SK-N-SH (cell line): ENCODE measurements at regions not wholly inside any gene's neighbourhood (a gene's known extent, or its start where the extent isn't known, plus 50 kb on each side); places are given as distances from the start of the nearest gene placed in this dataset.
A peak's percentile ranks its signal among the peaks of the same experiment; 100 is the strongest.

Experiments used
- CTCF ChIA-PET: fragments of 300-600, 350-600 bp; formaldehyde crosslinking; extraction: SDS; loops from one replicate; lab custom pipeline; 2021; lab: Yijun Ruan, JAX
- POLR2A ChIA-PET: fragments of 350-600 bp; sonication (Branson Sonifier 250); formaldehyde crosslinking; extraction: SDS; loops from one replicate; lab custom pipeline; 2020; ENCODE audit warnings: antibody characterized with exemption, inconsistent platforms; lab: Yijun Ruan, JAX
- DNase-seq: peaks from one replicate; pipeline ENCODE4 v3.0.0; 2012
- H2AFZ ChIP-seq: fragments of 200-600 bp; sonication (generic); 2 replicates; pipeline ENCODE4 v1.8.1; 2016; ENCODE audit warnings: antibody characterized with exemption, mild to moderate bottlenecking, low read depth
- H3F3A ChIP-seq: fragments of 200-600 bp; sonication (generic); replicated peaks from 2 replicates; pipeline ENCODE3; 2016; ENCODE audit warnings: antibody characterized with exemption, mild to moderate bottlenecking; ENCODE audit not compliant: insufficient read depth
- H3K27ac ChIP-seq, 2 experiments: fragments of 200-500 bp in 1 of 2; fragments of 200-600 bp in 1 of 2; sonication (Bioruptor generic) in 1 of 2; sonication (generic), shearing (Covaris generic) in 1 of 2; 2 replicates each; pipeline versions ENCODE4 v1.5.1 to v1.6.1; 2014 to 2016; ENCODE audit warnings: low read depth in 2 of 2, inconsistent platforms in 1 of 2, low read length in 1 of 2, mild to moderate bottlenecking in 1 of 2, mixed read lengths in 1 of 2
- H3K27me3 ChIP-seq: fragments of 200-600 bp; sonication (generic), shearing (Covaris generic); 2 replicates; pipeline ENCODE4 v1.6.1; 2016; ENCODE audit warnings: mixed run types; ENCODE audit not compliant: insufficient read depth
- H3K36me3 ChIP-seq, 2 experiments: fragments of 200-500 bp in 1 of 2; fragments of 200-600 bp in 1 of 2; sonication (Bioruptor generic) in 1 of 2; sonication (generic) in 1 of 2; replicated peaks in 1 of 2; 2 replicates each; pipeline versions ENCODE3 to v1.5.1; 2014 to 2016; ENCODE audit warnings: low read length in 1 of 2, mild to moderate bottlenecking in 1 of 2; ENCODE audit not compliant: insufficient read depth in 2 of 2, control insufficient read depth in 1 of 2
- H3K4me1 ChIP-seq, 2 experiments: fragments of 200-500 bp in 1 of 2; fragments of 200-600 bp in 1 of 2; sonication (Bioruptor generic) in 1 of 2; sonication (generic), shearing (Covaris generic) in 1 of 2; 2 replicates each; pipeline versions ENCODE4 v1.5.1 to v1.6.1; 2014 to 2016; ENCODE audit warnings: low read depth in 1 of 2, low read length in 1 of 2, mixed run types in 1 of 2; ENCODE audit not compliant: insufficient read depth in 2 of 2, control insufficient read depth in 1 of 2
- H3K4me2 ChIP-seq: fragments of 200-600 bp; sonication (generic), shearing (Covaris generic); 2 replicates; pipeline ENCODE4 v1.6.1; 2017; ENCODE audit warnings: mixed run types
- H3K4me3 ChIP-seq, 2 experiments: fragments of 200-500 bp in 1 of 2; fragments of 200-600 bp in 1 of 2; sonication (Bioruptor generic) in 1 of 2; sonication (generic), shearing (Covaris generic) in 1 of 2; 2 replicates each; pipeline versions ENCODE4 v1.5.1 to v1.8.1; 2014 to 2016; ENCODE audit warnings: low read depth in 2 of 2, inconsistent platforms in 1 of 2, low read length in 1 of 2, mild to moderate bottlenecking in 1 of 2, mixed read lengths in 1 of 2, moderate library complexity in 1 of 2
- H3K79me2 ChIP-seq: fragments of 200-600 bp; sonication (generic); 2 replicates; pipeline ENCODE4 v1.8.1; 2017; ENCODE audit warnings: mild to moderate bottlenecking; ENCODE audit not compliant: insufficient read depth
- H3K9ac ChIP-seq: fragments of 200-600 bp; sonication (generic); 2 replicates; pipeline ENCODE4 v1.6.1; 2017; ENCODE audit warnings: mixed run types
- H3K9me2 ChIP-seq: fragments of 200-600 bp; sonication (generic); 2 replicates; pipeline ENCODE4 v1.6.1; 2017; ENCODE audit warnings: mixed run types
- H3K9me3 ChIP-seq: fragments of 200-600 bp; sonication (generic); 2 replicates; pipeline ENCODE4 v1.6.1; 2017; ENCODE audit warnings: mixed run types, mild to moderate bottlenecking, moderate library complexity
- H4K20me1 ChIP-seq: fragments of 200-600 bp; sonication (generic); 2 replicates; pipeline ENCODE4 v1.6.1; 2017; ENCODE audit warnings: mild to moderate bottlenecking, mixed run types; ENCODE audit not compliant: insufficient read depth
- CHD2 ChIP-seq: fragments of 150-350 bp; IDR thresholded peaks from 2 replicates; pipeline ENCODE4 v1.6.1; 2018; ENCODE audit warnings: low read length; ENCODE audit not compliant: partially characterized antibody
- ELF1 ChIP-seq: IDR thresholded peaks from 2 replicates; pipeline ENCODE4 v1.4.0; 2012
- EP300 ChIP-seq, 2 experiments: IDR thresholded peaks; 2 replicates each; pipeline versions ENCODE4 v1.4.0 to v1.6.1; 2012; ENCODE audit warnings: borderline replicate concordance in 1 of 2, low read depth in 1 of 2, low read length in 1 of 2
- FOSL2 ChIP-seq: IDR thresholded peaks from 2 replicates; pipeline ENCODE4 v1.4.0; 2012; ENCODE audit warnings: low read depth, mild to moderate bottlenecking, moderate library complexity, borderline replicate concordance
- JUND ChIP-seq: IDR thresholded peaks from 2 replicates; pipeline ENCODE4 v1.4.0; 2012
- NFIC ChIP-seq: IDR thresholded peaks from 2 replicates; pipeline ENCODE4 v1.4.0; 2012; ENCODE audit warnings: borderline replicate concordance
- NRF1 ChIP-seq: IDR thresholded peaks from 2 replicates; pipeline ENCODE4 v1.6.1; 2012; ENCODE audit warnings: low read depth, mild to moderate bottlenecking, low read length
- POLR2AphosphoS5 ChIP-seq: IDR thresholded peaks from 2 replicates; pipeline ENCODE4 v1.6.1; 2012; ENCODE audit warnings: low read depth, low read length
- RAD21 ChIP-seq: IDR thresholded peaks from 2 replicates; pipeline ENCODE4 v1.6.1; 2012; ENCODE audit warnings: mild to moderate bottlenecking, low read length
- RCOR1 ChIP-seq: fragments of 150-350 bp; IDR thresholded peaks from 2 replicates; pipeline ENCODE4 v1.6.1; 2017; ENCODE audit warnings: antibody characterized with exemption, low read length
- RFX5 ChIP-seq: IDR thresholded peaks from 2 replicates; pipeline ENCODE4 v1.6.1; 2012; ENCODE audit warnings: mild to moderate bottlenecking, improper control_type of control experiment, low read length
- RXRA ChIP-seq: IDR thresholded peaks from 2 replicates; pipeline ENCODE4 v1.4.0; 2012; ENCODE audit warnings: low read depth, mild to moderate bottlenecking, borderline replicate concordance
- SIN3A ChIP-seq: IDR thresholded peaks from 2 replicates; pipeline ENCODE4 v1.6.1; 2012; ENCODE audit warnings: low read depth, mild to moderate bottlenecking, low read length, moderate library complexity, borderline replicate concordance
- SMC3 ChIP-seq: IDR thresholded peaks from 2 replicates; pipeline ENCODE4 v1.6.1; 2012; ENCODE audit warnings: low read depth, low read length, improper control_type of control experiment
- YY1 ChIP-seq: IDR thresholded peaks from 2 replicates; pipeline ENCODE4 v1.4.0; 2012; ENCODE audit warnings: low read depth, mild to moderate bottlenecking
- WGBS: methylation state at CpG from one replicate; pipeline ENCODE4 v1.1.6; 2017; ENCODE audit warnings: low lambda C conversion rate; 5-methylcytosine and 5-hydroxymethylcytosine counted together
- TF ChIP-seq, protein P1 (sequence below): fragments of 200-600 bp; sonication (generic); IDR thresholded peaks from 2 replicates; pipeline ENCODE4 v1.6.1; 2017; ENCODE audit warnings: antibody characterized with exemption, mild to moderate bottlenecking, moderate library complexity
- TF ChIP-seq, protein P2 (sequence below): IDR thresholded peaks from 2 replicates; pipeline ENCODE4; 2012
- TF ChIP-seq, protein P3 (sequence below): IDR thresholded peaks from 2 replicates; pipeline ENCODE4 v1.4.0; 2012; ENCODE audit warnings: low read depth
- TF ChIP-seq, protein P4 (sequence below): IDR thresholded peaks from 2 replicates; pipeline ENCODE4 v1.6.1; 2012; ENCODE audit warnings: mild to moderate bottlenecking, low read depth, low read length, moderate library complexity

DNA sequence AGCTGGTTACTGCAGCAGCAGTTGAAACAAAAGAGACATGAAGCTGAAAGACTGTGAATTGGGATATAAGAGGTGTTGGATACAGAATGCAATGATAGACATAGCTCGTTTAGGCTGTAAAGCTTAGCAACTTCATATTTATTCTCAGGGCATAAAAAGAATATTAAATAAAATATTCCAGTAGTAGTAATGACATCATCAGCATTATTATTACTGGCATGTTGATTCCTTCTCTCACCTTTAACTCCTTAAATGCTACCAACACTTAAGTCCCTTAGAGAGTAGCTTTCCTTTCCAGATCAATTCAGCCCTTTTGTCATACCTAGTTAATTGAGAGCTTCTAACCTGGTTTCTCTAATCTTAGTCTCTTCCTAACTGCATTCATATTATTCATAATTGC lies 81.4 kb upstream of the STXBP5 start (continued):
- TF ChIP-seq, protein P1, sequence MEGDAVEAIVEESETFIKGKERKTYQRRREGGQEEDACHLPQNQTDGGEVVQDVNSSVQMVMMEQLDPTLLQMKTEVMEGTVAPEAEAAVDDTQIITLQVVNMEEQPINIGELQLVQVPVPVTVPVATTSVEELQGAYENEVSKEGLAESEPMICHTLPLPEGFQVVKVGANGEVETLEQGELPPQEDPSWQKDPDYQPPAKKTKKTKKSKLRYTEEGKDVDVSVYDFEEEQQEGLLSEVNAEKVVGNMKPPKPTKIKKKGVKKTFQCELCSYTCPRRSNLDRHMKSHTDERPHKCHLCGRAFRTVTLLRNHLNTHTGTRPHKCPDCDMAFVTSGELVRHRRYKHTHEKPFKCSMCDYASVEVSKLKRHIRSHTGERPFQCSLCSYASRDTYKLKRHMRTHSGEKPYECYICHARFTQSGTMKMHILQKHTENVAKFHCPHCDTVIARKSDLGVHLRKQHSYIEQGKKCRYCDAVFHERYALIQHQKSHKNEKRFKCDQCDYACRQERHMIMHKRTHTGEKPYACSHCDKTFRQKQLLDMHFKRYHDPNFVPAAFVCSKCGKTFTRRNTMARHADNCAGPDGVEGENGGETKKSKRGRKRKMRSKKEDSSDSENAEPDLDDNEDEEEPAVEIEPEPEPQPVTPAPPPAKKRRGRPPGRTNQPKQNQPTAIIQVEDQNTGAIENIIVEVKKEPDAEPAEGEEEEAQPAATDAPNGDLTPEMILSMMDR, result no peak
- TF ChIP-seq RAD21 (no peak), RCOR1 (no peak)

DNA sequence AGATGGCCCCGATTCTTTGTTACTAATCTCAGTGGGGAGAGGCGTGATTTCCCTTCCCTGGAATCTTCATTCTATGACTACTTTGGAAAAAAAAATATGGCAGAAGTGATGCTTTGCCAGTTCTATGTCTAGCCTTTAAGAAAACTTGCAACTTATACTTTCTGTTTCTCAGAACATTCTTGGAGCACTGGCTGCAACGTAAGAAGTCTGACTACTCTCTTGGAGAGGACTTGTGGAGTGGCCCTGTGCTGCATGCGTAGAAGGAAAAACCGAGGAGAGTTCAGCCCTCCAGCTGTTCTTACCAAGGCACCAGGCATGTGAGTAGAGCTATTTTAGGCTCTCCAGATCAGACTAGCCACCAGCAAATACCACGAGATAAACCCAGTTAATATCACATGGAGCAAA lies 77.6 kb upstream of the STXBP5 start:
- no peak overlapping the region for H3K27ac ChIP-seq
- H3K4me1 ChIP-seq, result no peaks in the 10 kb centered on the region; a peak in 1 of 4 replicates
- no peak overlapping the region for H3K4me3 ChIP-seq
- no peak overlapping the region for H2AFZ ChIP-seq
- no peak overlapping the region for H3K4me2 ChIP-seq
- H3K27me3 ChIP-seq, result no peaks in the 10 kb centered on the region
- no peaks in the 10 kb centered on the region for H3K79me2 ChIP-seq
- H3K36me3 ChIP-seq, result no peaks in the 10 kb centered on the region
- TF ChIP-seq RXRA (no peak), JUND (no peak), YY1 (no peak), NRF1 (no peak), NFIC (no peak), EP300 (IDR thresholded peaks at IDR 0.05; ENCODE audit: borderline replicate concordance in 1 of 2, low read depth in 1 of 2, low read length in 1 of 2) (no peak), RFX5 (no peak)
- TF ChIP-seq, protein P1, result no peak
- H4K20me1 ChIP-seq, result no peaks in the 10 kb centered on the region
- DNase-seq, result no peak
- CTCF ChIA-PET, result no interaction called here
- H3K9ac ChIP-seq, result no peak overlapping the region
- WGBS, result 85% methylated on average over 6 of the region's 6 CpGs
- peaks cover 2% of the 10 kb centered on the region for H3F3A ChIP-seq
- H3K9me2 ChIP-seq, result no peaks in the 10 kb centered on the region
- POLR2A ChIA-PET, result no interaction called here
- H3K9me3 ChIP-seq, result no peaks in the 10 kb centered on the region

DNA sequence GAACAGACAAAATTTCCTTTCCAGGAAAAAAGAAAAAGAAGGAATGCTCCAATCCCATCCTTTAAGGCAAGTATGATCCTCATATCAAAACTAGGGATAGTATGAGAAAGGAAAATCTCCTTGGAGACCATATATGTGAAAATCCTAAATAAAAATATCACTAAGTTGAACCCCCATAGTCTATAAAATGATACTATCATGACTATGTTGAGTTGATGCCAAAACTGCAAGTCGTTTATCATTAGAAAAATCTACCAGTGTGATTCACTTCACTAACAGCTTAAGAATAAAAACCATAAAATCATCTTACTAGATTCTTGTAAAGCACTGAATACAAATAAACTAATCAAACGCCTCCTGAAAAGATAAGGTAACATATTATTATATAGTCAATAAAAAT lies 76.6 kb upstream of the STXBP5 start:
- Histone ChIP-seq H3K4me2 (no peak overlapping the region), H3K36me3 (no peaks in the 10 kb centered on the region), H3K9me3 (no peaks in the 10 kb centered on the region), H3K4me3 (no peak overlapping the region), H3F3A (peaks cover 2% of the 10 kb centered on the region), H3K27me3 (no peaks in the 10 kb centered on the region), H3K9ac (no peak overlapping the region), H3K27ac (no peak overlapping the region), H2AFZ (no peak overlapping the region), H4K20me1 (no peaks in the 10 kb centered on the region), H3K4me1 (no peaks in the 10 kb centered on the region; a peak in 1 of 4 replicates), H3K79me2 (no peaks in the 10 kb centered on the region), H3K9me2 (no peaks in the 10 kb centered on the region)
- WGBS, result 49% methylated on average over 2 of the region's 2 CpGs
- no peak for DNase-seq
- CTCF ChIA-PET, result no interaction called here
- POLR2A ChIA-PET, result no interaction called here
- TF ChIP-seq POLR2AphosphoS5, result no peak
- no peak for TF ChIP-seq ELF1
- TF ChIP-seq SMC3, result no peak
- TF ChIP-seq, protein P2, sequence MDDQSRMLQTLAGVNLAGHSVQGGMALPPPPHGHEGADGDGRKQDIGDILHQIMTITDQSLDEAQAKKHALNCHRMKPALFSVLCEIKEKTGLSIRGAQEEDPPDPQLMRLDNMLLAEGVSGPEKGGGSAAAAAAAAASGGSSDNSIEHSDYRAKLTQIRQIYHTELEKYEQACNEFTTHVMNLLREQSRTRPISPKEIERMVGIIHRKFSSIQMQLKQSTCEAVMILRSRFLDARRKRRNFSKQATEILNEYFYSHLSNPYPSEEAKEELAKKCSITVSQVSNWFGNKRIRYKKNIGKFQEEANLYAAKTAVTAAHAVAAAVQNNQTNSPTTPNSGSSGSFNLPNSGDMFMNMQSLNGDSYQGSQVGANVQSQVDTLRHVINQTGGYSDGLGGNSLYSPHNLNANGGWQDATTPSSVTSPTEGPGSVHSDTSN, result no peak
- TF ChIP-seq FOSL2, result peak; percentile 30; the same call in 1 of the 2 replicates
- TF ChIP-seq, protein P3, sequence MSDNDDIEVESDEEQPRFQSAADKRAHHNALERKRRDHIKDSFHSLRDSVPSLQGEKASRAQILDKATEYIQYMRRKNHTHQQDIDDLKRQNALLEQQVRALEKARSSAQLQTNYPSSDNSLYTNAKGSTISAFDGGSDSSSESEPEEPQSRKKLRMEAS, result no peak
- peak; percentile 56; the same call in 1 of the 2 replicates for TF ChIP-seq NFIC
- no peak for TF ChIP-seq JUND
- no peak for TF ChIP-seq SIN3A
- TF ChIP-seq, protein P4, sequence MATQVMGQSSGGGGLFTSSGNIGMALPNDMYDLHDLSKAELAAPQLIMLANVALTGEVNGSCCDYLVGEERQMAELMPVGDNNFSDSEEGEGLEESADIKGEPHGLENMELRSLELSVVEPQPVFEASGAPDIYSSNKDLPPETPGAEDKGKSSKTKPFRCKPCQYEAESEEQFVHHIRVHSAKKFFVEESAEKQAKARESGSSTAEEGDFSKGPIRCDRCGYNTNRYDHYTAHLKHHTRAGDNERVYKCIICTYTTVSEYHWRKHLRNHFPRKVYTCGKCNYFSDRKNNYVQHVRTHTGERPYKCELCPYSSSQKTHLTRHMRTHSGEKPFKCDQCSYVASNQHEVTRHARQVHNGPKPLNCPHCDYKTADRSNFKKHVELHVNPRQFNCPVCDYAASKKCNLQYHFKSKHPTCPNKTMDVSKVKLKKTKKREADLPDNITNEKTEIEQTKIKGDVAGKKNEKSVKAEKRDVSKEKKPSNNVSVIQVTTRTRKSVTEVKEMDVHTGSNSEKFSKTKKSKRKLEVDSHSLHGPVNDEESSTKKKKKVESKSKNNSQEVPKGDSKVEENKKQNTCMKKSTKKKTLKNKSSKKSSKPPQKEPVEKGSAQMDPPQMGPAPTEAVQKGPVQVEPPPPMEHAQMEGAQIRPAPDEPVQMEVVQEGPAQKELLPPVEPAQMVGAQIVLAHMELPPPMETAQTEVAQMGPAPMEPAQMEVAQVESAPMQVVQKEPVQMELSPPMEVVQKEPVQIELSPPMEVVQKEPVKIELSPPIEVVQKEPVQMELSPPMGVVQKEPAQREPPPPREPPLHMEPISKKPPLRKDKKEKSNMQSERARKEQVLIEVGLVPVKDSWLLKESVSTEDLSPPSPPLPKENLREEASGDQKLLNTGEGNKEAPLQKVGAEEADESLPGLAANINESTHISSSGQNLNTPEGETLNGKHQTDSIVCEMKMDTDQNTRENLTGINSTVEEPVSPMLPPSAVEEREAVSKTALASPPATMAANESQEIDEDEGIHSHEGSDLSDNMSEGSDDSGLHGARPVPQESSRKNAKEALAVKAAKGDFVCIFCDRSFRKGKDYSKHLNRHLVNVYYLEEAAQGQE, result no peak
- no peak for TF ChIP-seq CHD2
- no peak for TF ChIP-seq NRF1
